Neural progenitor cell (in vitro differentiated cells): ENCODE measurements at regions not wholly inside any gene's neighbourhood (a gene's known extent, or its start where the extent isn't known, plus 50 kb on each side); places are given as distances from the start of the nearest gene placed in this dataset.

Experiments
- CTCF ChIP-seq: fragments of 200-600 bp; sonication (generic); IDR thresholded peaks from 2 replicates; pipeline ENCODE4 v1.5.1; 2017; ENCODE audit warnings: antibody characterized with exemption, mild to moderate bottlenecking
- EZH2 ChIP-seq: fragments of 200-600 bp; sonication (generic); IDR thresholded peaks from 2 replicates; pipeline ENCODE4 v1.6.1; 2017; ENCODE audit warnings: antibody characterized with exemption, mild to moderate bottlenecking, moderate library complexity
- EZH2phosphoT487 ChIP-seq: fragments of 200-600 bp; sonication (generic); IDR thresholded peaks from 2 replicates; pipeline ENCODE4 v1.6.1; 2017; ENCODE audit warnings: antibody characterized with exemption

DNA sequence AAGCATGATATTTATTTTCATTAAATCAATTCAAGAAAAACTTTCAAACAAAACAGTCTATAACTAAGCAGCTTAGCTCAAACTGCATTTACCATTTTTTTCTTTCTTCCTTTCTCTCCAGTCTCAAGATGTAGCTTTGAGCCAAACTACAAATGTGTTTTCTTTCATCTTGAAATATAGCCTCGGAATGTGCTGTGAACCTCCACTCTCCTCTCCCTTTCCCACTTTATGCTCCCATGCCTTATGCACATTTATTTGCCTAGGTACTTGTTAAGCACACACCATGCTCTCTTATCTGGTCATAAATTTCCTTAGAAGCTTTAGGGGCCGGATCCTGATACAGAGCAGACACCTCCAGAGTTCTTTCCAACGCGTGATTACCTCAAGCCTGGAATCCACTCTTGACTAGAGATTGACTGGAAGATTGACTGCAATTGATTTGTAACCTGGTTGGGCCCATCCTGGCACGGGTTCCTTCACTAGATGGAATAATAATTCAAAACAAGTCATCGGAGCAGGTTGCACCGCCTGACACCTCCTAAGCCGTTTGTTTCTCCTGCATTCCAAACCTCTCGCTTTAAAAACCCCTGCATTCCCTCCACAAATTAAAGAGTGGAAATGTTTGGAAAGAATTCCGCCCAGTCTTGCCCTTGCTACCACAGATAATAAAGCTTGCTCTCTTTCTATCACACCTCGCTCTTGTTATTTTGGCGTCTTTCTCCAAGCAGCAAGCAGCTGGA, 344.7 kb downstream of the CHL1 start:
- TF ChIP-seq CTCF (no peak), EZH2phosphoT487 (no peak), EZH2 (no peak)
